CD1c-positive myeloid dendritic cell (primary cell): ENCODE measurements at regions not wholly inside any gene's neighbourhood (a gene's known extent, or its start where the extent isn't known, plus 50 kb on each side); places are given as distances from the start of the nearest gene placed in this dataset.

Source experiments
- DNase-seq: peaks from one replicate; pipeline ENCODE4 v3.0.0-alpha.2; 2016; ENCODE audit errors: extremely low spot score

DNA sequence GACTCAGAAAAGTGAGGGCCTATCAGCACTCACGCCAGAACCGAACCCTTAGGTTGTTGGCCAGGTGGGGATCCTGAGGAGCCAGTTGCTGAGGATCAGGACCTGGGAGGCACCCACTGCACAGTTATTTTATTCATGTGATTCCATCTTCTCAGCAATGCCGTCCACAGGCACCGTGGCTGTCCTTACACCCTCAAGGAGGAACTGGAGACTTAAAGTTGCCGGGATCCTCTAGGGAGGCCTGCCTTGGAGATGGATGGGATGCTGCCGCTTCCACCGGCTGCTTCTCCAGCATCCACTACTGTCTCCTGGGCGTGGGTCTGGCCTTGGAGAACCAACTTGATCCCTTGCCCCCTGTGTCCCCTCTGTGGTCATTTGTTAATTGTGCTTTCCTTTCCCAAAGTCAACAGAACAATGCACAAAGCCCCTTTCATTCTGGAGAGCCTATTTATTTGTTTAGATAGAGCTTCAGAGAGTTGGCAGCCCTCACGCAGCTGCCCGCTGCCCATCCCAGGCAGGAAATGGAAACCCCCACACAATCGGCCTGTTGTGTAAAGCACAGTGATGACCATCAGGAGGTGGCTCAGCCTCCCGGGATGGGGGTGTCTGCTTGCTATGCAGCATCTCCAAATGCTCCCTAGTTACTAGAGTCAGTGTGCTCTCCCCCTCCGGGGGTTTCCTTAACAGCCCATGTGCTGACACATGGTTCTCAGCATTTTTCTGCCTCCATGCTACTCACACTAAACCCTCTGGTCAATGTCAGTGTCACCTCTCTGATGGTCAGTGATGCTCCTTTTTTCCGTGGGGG, 52.9 kb upstream of the IGFBP3 start:
- DNase-seq = no peak

DNA sequence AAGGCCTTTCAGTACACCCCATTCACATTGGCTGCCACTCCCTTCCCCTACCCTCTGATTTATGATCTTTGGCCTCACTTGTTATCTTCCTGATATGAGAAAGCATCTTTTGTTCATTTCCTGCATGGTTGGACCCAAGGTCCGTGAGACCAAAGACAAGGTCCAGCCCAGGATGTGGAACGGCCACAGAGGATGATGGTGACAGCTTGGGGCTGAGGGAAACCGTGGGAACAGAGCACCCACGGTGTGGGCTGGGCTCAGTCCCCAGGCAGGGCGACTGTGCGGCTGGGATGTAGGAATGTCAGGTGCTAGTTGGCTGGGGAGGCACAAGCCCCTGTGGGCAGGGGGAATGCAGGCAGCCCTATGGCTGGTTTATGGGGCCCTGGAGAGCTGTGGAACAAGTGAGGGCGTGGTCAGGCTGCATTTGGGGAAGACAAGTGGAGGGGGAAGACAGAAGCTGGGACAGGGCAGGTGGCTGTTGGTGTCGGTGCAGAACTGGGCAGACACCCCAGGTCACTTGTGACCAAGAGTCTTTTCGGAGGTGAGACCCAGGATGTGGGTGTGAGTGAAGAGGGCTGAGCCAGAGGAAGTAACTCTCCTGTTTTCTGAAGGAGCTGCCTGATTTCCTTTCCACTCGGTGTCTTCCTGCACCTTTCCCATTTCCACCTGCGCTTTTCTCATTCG, 51.7 kb upstream of the IGFBP3 start:
- no peak for DNase-seq

DNA sequence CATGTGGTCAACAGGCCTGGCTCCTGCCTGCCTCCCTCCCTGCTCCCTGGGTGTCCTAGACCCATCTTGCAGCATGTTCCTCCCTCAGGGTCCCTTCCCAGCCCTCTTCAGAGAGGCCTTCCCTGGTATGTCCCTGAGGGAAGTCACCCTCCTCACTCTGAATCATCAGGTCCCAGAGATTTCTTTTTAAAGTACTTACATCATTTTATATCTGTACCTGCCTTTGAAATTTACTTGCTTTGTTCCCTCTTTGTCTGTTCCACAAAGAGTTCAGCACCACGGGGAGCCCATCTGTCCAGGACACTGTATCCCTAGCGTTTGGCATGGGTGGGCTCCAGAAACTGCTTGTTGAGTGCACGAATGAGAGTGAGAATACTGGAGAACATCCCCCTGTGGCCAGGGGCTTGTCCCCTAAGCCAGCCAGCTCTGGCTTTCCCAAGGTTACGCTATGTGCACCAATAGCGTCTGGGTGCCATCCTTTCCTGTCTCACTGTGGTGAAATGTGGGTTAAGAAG, 50.6 kb upstream of the IGFBP3 start:
- DNase-seq = no peak

DNA sequence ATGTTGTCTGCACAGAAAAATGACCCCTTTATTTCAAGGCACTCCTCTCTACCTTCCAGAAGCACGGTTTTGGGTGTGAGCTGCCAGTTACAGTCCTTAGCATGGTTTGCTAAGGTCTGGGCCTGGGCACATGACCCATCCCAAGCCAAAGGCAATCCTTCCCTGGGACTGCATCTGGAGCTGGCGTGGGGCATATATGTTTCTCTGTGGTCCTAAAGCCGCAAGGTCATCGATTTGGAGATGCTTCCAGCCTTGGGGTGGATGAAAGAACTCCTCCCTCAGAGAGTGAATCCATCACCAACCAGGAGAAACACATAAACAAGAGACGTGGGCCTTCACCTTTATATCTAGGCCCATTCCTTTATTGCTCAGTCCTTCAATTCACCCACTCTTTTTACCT, 50.1 kb upstream of the IGFBP3 start:
- DNase-seq = no peak
